Caco-2 (cell line): ENCODE measurements at regions not wholly inside any gene's neighbourhood (a gene's known extent, or its start where the extent isn't known, plus 50 kb on each side); places are given as distances from the start of the nearest gene placed in this dataset.

Source experiments
- BruUV-seq: library from RNA; stranded (reverse); fragments of 400-500 nt; replicated peaks from 2 replicates; lab custom pipeline; 2021; lab: Mats Ljungman, UMichigan
- CTCF ChIA-PET: fragments of 300-600 bp; sonication (Branson Sonifier 250); formaldehyde crosslinking; loops from one replicate; lab custom pipeline; 2022; ENCODE audit warnings: antibody characterized with exemption; lab: Charles Lee
- POLR2A ChIA-PET: fragments of 300-600 bp; sonication (Branson Sonifier 250); formaldehyde crosslinking; loops from one replicate; lab custom pipeline; 2022; ENCODE audit warnings: antibody characterized with exemption; lab: Charles Lee
- DNase-seq, 2 experiments: peaks; one replicate each; pipeline versions ENCODE4 v3.0.0 to v3.0.0-alpha.2; 2020 to 2022
- H3K27me3 ChIP-seq: replicated peaks from 2 replicates; pipeline ENCODE4 v1.6.0; 2011; ENCODE audit warnings: low read length; ENCODE audit not compliant: control insufficient read depth, insufficient read depth
- H3K36me3 ChIP-seq: 2 replicates; pipeline ENCODE4 v1.5.1; 2011; ENCODE audit warnings: low read length; ENCODE audit not compliant: control insufficient read depth, insufficient read depth
- H3K4me1 ChIP-seq: fragments of 250-450 bp; sonication (Bioruptor Pico); 2 replicates; pipeline ENCODE4 v1.5.1; 2020; ENCODE audit warnings: mild to moderate bottlenecking
- H3K4me3 ChIP-seq: 2 replicates; pipeline ENCODE4 v1.5.1; 2011; ENCODE audit warnings: low read depth, mild to moderate bottlenecking, control low read depth, low read length
- H3K9me3 ChIP-seq: fragments of 250-450 bp; sonication (Bioruptor Pico); 2 replicates; pipeline ENCODE4 v1.5.1; 2020; ENCODE audit warnings: mild to moderate bottlenecking, moderate library complexity
- H3K27ac Mint-ChIP-seq: one replicate; pipeline ENCODE4 v1.8.0; 2022; ENCODE audit warnings: mixed read lengths; ENCODE audit not compliant: unreplicated experiment
- H3K27me3 Mint-ChIP-seq: one replicate; pipeline ENCODE4 v1.8.0; 2022; ENCODE audit warnings: mixed read lengths; ENCODE audit not compliant: insufficient read depth, unreplicated experiment
- H3K36me3 Mint-ChIP-seq: one replicate; pipeline ENCODE4 v1.8.0; 2022; ENCODE audit warnings: mild to moderate bottlenecking, mixed read lengths; ENCODE audit not compliant: insufficient read depth, unreplicated experiment
- H3K4me1 Mint-ChIP-seq: one replicate; pipeline ENCODE4 v1.8.0; 2022; ENCODE audit warnings: low read depth, mixed read lengths; ENCODE audit not compliant: unreplicated experiment
- H3K4me3 Mint-ChIP-seq: one replicate; pipeline ENCODE4 v1.8.0; 2022; ENCODE audit warnings: mild to moderate bottlenecking, moderate library complexity, mixed read lengths; ENCODE audit not compliant: unreplicated experiment
- H3K9me3 Mint-ChIP-seq: one replicate; pipeline ENCODE4 v1.8.0; 2022; ENCODE audit warnings: mixed read lengths; ENCODE audit not compliant: unreplicated experiment
- CTCF ChIP-seq, 2 experiments: fragments of 200-600 bp in 1 of 2; IDR thresholded peaks; 1 replicate in 1 of 2; 2 replicates in 1 of 2; pipeline versions ENCODE4 v1.5.1 to v1.8.0; 2011 to 2022; ENCODE audit warnings: antibody characterized with exemption in 1 of 2, control low read depth in 1 of 2, inconsistent platforms in 1 of 2, low read depth in 1 of 2, low read length in 1 of 2, mild to moderate bottlenecking in 1 of 2, moderate library complexity in 1 of 2; ENCODE audit not compliant: insufficient read depth in 1 of 2, severe bottlenecking in 1 of 2, unreplicated experiment in 1 of 2
- intact Hi-C: fragments of 100-400 bp; cut with micrococcal nuclease; formaldehyde crosslinking; loops from one replicate; pipeline ENCODE4 v1.10.0; 2022; ENCODE audit not compliant: unreplicated experiment

- Histone ChIP-seq H3K4me1 (no peaks in the 10 kb centered on the region), H3K27me3 (no peaks in the 10 kb centered on the region), H3K4me3 (no peak overlapping the region), H3K9me3 (no peaks in the 10 kb centered on the region), H3K36me3 (no peaks in the 10 kb centered on the region)
- CTCF ChIA-PET: no interaction called here
- no peak for DNase-seq
- Mint-ChIP-seq H3K36me3 (no peaks in the 10 kb centered on the region), H3K27me3 (no peaks in the 10 kb centered on the region), H3K4me3 (no peak overlapping the region), H3K27ac (no peak overlapping the region), H3K4me1 (no peaks in the 10 kb centered on the region), H3K9me3 (no peaks in the 10 kb centered on the region)
- intact Hi-C loops: no loop called here
- POLR2A ChIA-PET: no interaction called here
- BruUV-seq: no TSS peak
- TF ChIP-seq CTCF (IDR thresholded peaks at IDR 0.05; ENCODE audit: insufficient read depth in 1 of 2, low read depth in 1 of 2, low read length in 1 of 2, severe bottlenecking in 1 of 2, unreplicated experiment in 1 of 2): no peak
These were observed 1195.7 kb upstream of the PCDH20 start for GRCh38 chr13:62611343-62611742.

DNA sequence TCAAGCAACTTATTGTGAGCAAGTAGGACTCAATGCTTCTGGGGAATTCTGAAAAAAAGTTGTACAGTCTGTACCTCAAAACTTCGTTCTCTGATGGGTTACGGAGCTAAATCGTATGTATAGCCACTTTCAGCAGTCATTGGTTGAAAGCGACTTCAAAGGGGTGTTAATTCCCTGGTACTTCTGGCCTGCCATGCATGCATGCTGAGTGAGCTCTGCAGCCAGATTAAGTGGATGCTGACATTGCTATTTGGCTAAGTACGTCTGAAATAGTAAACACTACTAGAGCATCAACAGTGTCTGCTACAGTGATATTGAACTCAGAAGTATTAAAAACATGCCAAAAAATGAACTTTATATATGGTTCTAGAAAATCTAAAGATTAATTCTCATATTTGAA lies 1183.1 kb upstream of the PCDH20 start:
- DNase-seq: no peak
- TF ChIP-seq CTCF (IDR thresholded peaks at IDR 0.05; ENCODE audit: insufficient read depth in 1 of 2, low read depth in 1 of 2, low read length in 1 of 2, severe bottlenecking in 1 of 2, unreplicated experiment in 1 of 2): no peak
- POLR2A ChIA-PET: no interaction called here
- Mint-ChIP-seq H3K4me1 (no peaks in the 10 kb centered on the region), H3K36me3 (no peaks in the 10 kb centered on the region), H3K27me3 (no peaks in the 10 kb centered on the region), H3K27ac (no peak overlapping the region), H3K4me3 (no peak overlapping the region), H3K9me3 (no peaks in the 10 kb centered on the region)
- no peak overlapping the region for H3K4me3 ChIP-seq
- H3K4me1 ChIP-seq: no peaks in the 10 kb centered on the region
- BruUV-seq: no TSS peak
- no peaks in the 10 kb centered on the region for H3K9me3 ChIP-seq
- no peaks in the 10 kb centered on the region for H3K27me3 ChIP-seq
- CTCF ChIA-PET: no interaction called here
- no peaks in the 10 kb centered on the region for H3K36me3 ChIP-seq
- intact Hi-C loops: no loop called here

DNA sequence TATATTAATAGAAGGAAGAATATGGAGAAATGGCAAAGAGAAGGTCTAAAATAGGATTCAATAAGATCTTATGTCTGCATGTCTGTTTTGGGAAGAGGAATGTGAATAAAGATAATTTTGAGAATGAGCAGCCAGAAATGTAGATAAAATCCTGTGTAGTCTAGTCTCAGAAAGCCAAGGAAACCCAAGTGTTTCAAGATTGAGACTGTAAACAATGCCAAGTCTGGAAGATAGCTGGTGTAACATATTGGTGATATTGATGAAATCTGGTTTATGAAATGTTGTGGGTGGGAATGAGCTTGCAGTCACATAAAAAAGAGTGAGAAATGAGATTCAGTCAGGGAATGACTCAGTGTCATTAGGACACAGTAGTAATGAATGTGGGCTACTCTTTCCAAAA lies 1180.3 kb upstream of the PCDH20 start:
- POLR2A ChIA-PET: no interaction called here
- H3K4me1 Mint-ChIP-seq: no peaks in the 10 kb centered on the region
- no peaks in the 10 kb centered on the region for H3K36me3 ChIP-seq

More for the DNA sequence above, 1180.3 kb upstream of the PCDH20 start:
- Mint-ChIP-seq H3K4me3 (no peak overlapping the region), H3K27ac (no peak overlapping the region), H3K9me3 (no peaks in the 10 kb centered on the region), H3K27me3 (no peaks in the 10 kb centered on the region), H3K36me3 (no peaks in the 10 kb centered on the region)
- Histone ChIP-seq H3K4me1 (no peaks in the 10 kb centered on the region), H3K27me3 (no peaks in the 10 kb centered on the region), H3K4me3 (no peak overlapping the region), H3K9me3 (no peaks in the 10 kb centered on the region)
- no peak for DNase-seq
- CTCF ChIA-PET: no interaction called here
- TF ChIP-seq CTCF (IDR thresholded peaks at IDR 0.05; ENCODE audit: insufficient read depth in 1 of 2, low read depth in 1 of 2, low read length in 1 of 2, severe bottlenecking in 1 of 2, unreplicated experiment in 1 of 2): no peak
- intact Hi-C loops: no loop called here
- no TSS peak for BruUV-seq
